ENCODE measurements at regions not wholly inside any gene's neighbourhood (a gene's known extent, or its start where the extent isn't known, plus 50 kb on each side); places are given as distances from the start of the nearest gene placed in this dataset.

DNA sequence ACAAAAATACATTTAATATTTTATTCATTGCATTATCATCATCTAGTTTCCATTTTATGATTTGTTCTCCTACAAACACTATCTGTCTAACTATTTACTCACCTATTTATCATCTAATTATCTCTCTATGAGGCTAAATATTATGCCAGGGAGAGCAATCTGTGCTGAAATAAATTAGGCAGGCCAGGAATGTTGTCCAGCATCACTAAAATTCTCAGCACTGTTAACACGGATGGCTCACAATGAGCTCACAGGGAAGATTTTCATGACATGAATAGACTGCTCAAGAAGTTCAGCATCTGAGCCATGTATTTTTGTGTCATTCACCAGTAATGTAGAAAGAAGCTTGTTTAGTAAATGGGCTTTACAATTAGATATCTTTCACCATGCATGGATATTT is 1277.2 kb downstream of the GRIK2 start:
- Histone ChIP-seq H3K9ac (no peak overlapping the region), H3K36me3 (replicated peaks in 1 of 2; ENCODE audit: control insufficient read depth in 1 of 2, insufficient read depth in 2 of 2, low read length in 1 of 2) (no peaks in the 10 kb centered on the region), H3K9me2 (no peaks in the 10 kb centered on the region), H3K4me1 (ENCODE audit: control insufficient read depth in 1 of 2, insufficient read depth in 2 of 2, low read depth in 1 of 2, low read length in 1 of 2) (no peaks in the 10 kb centered on the region), H2AFZ (ENCODE audit: low read depth) (no peak overlapping the region), H3K79me2 (ENCODE audit: insufficient read depth) (no peaks in the 10 kb centered on the region), H3K4me2 (no peak overlapping the region), H3K4me3 (ENCODE audit: low read depth in 2 of 2, low read length in 1 of 2) (no peak overlapping the region), H3K27ac (ENCODE audit: low read depth in 2 of 2, low read length in 1 of 2) (no peak overlapping the region), H4K20me1 (ENCODE audit: insufficient read depth) (no peaks in the 10 kb centered on the region), H3K27me3 (ENCODE audit: insufficient read depth) (no peaks in the 10 kb centered on the region), H3F3A (replicated peaks; ENCODE audit: insufficient read depth) (no peaks in the 10 kb centered on the region), H3K9me3 (no peaks in the 10 kb centered on the region)
- ChIA-PET CTCF (no interaction called here), POLR2A (no interaction called here)
- no peak for TF ChIP-seq FOXM1 (IDR thresholded peaks at IDR 0.05; ENCODE audit: low read depth)
- no peak for DNase-seq
- 67% methylated on average over 1 of the region's 1 CpG for WGBS (ENCODE audit: low lambda C conversion rate)

DNA sequence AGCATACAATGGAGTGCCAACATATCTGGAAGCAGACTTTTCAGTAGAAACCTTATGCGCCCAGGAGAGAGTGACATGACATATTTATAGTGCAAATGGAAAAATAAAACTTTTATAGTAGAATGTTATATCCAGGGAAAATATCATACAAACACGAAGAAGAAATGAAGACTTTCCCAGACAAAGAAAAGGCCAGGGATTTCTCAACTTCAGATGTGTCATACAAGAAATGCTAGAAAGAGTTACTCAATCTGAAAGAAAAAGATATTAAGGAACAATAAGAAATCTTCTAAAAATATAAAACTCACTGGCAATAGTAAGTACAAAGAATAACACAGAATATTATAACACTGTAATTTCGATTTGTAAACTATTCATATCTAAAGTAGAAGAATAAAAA is 1269.3 kb downstream of the GRIK2 start:
- no peaks in the 10 kb centered on the region for H3K36me3 ChIP-seq (replicated peaks in 1 of 2; ENCODE audit: control insufficient read depth in 1 of 2, insufficient read depth in 2 of 2, low read length in 1 of 2)
- no peaks in the 10 kb centered on the region for H4K20me1 ChIP-seq (ENCODE audit: insufficient read depth)
- no peaks in the 10 kb centered on the region for H3F3A ChIP-seq (replicated peaks; ENCODE audit: insufficient read depth)
- no peaks in the 10 kb centered on the region for H3K79me2 ChIP-seq (ENCODE audit: insufficient read depth)
- H3K9me2 ChIP-seq: no peaks in the 10 kb centered on the region
- H3K27me3 ChIP-seq (ENCODE audit: insufficient read depth): no peaks in the 10 kb centered on the region
- H3K4me1 ChIP-seq (ENCODE audit: control insufficient read depth in 1 of 2, insufficient read depth in 2 of 2, low read depth in 1 of 2, low read length in 1 of 2): no peaks in the 10 kb centered on the region
- H2AFZ ChIP-seq (ENCODE audit: low read depth): no peak overlapping the region
- no peak for DNase-seq
- WGBS (ENCODE audit: low lambda C conversion rate): 33% methylated on average over 3 of the region's 3 CpGs
- H3K9me3 ChIP-seq: no peaks in the 10 kb centered on the region
- no peak overlapping the region for H3K4me2 ChIP-seq
- TF ChIP-seq, protein P1, sequence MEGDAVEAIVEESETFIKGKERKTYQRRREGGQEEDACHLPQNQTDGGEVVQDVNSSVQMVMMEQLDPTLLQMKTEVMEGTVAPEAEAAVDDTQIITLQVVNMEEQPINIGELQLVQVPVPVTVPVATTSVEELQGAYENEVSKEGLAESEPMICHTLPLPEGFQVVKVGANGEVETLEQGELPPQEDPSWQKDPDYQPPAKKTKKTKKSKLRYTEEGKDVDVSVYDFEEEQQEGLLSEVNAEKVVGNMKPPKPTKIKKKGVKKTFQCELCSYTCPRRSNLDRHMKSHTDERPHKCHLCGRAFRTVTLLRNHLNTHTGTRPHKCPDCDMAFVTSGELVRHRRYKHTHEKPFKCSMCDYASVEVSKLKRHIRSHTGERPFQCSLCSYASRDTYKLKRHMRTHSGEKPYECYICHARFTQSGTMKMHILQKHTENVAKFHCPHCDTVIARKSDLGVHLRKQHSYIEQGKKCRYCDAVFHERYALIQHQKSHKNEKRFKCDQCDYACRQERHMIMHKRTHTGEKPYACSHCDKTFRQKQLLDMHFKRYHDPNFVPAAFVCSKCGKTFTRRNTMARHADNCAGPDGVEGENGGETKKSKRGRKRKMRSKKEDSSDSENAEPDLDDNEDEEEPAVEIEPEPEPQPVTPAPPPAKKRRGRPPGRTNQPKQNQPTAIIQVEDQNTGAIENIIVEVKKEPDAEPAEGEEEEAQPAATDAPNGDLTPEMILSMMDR (IDR thresholded peaks at IDR 0.05): no peak
- TF ChIP-seq CHD2 (IDR thresholded peaks at IDR 0.05; ENCODE audit: low read length, partially characterized antibody): no peak
- no peak overlapping the region for H3K4me3 ChIP-seq (ENCODE audit: low read depth in 2 of 2, low read length in 1 of 2)
- H3K27ac ChIP-seq (ENCODE audit: low read depth in 2 of 2, low read length in 1 of 2): no peak overlapping the region
- POLR2A ChIA-PET: no interaction called here
- CTCF ChIA-PET: no interaction called here
- no peak overlapping the region for H3K9ac ChIP-seq

DNA sequence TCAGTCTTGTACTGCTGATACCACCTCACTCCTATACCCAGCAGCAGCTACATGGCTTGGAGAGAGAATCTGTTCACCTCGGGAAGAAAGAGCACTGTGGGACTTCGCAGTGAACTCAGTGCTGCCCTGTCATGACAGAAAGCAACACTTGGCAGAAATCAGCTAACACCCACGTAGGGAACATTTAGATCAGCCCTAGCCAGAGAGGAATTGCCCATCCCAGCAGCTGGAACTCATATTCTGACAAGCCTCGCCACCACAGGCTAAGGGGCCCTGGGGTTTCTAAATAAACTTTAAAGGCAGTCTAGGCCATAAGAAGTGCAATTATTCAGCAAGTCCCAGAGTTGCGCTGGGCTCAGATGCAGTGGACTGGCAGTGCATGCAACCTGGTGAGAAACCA is 1266.8 kb downstream of the GRIK2 start:
- TF ChIP-seq, protein P2, sequence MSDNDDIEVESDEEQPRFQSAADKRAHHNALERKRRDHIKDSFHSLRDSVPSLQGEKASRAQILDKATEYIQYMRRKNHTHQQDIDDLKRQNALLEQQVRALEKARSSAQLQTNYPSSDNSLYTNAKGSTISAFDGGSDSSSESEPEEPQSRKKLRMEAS (IDR thresholded peaks at IDR 0.05; ENCODE audit: low read depth): no peak
- TF ChIP-seq MXI1 (IDR thresholded peaks at IDR 0.05; ENCODE audit: low read depth, low read length) (no peak), TAF1 (IDR thresholded peaks at IDR 0.05; ENCODE audit: borderline replicate concordance, low read depth, low read length) (no peak), MEF2A (IDR thresholded peaks at IDR 0.05; ENCODE audit: borderline replicate concordance, low read depth) (no peak), FOXJ3 (CRISPR knock-in tag; IDR thresholded peaks at IDR 0.05) (no peak), POLR2AphosphoS5 (IDR thresholded peaks at IDR 0.05; ENCODE audit: low read depth, low read length) (no peak), ELF1 (IDR thresholded peaks at IDR 0.05) (no peak)
- WGBS (ENCODE audit: low lambda C conversion rate): 19% methylated on average over 4 of the region's 5 CpGs
- Histone ChIP-seq H3K36me3 (replicated peaks in 1 of 2; ENCODE audit: control insufficient read depth in 1 of 2, insufficient read depth in 2 of 2, low read length in 1 of 2) (no peaks in the 10 kb centered on the region), H3K4me3 (ENCODE audit: low read depth in 2 of 2, low read length in 1 of 2) (no peak overlapping the region), H3K27me3 (ENCODE audit: insufficient read depth) (no peaks in the 10 kb centered on the region), H3K4me1 (ENCODE audit: control insufficient read depth in 1 of 2, insufficient read depth in 2 of 2, low read depth in 1 of 2, low read length in 1 of 2) (no peaks in the 10 kb centered on the region), H3K27ac (ENCODE audit: low read depth in 2 of 2, low read length in 1 of 2) (no peak overlapping the region), H3K4me2 (no peak overlapping the region), H3K79me2 (ENCODE audit: insufficient read depth) (no peaks in the 10 kb centered on the region), H3K9me3 (no peaks in the 10 kb centered on the region), H3F3A (replicated peaks; ENCODE audit: insufficient read depth) (no peaks in the 10 kb centered on the region), H3K9ac (no peak overlapping the region), H2AFZ (ENCODE audit: low read depth) (no peak overlapping the region), H3K9me2 (no peaks in the 10 kb centered on the region), H4K20me1 (ENCODE audit: insufficient read depth) (no peaks in the 10 kb centered on the region)
- POLR2A ChIA-PET: no interaction called here
- CTCF ChIA-PET: no interaction called here
- DNase-seq: no peak
